GM12864 (cell line): ENCODE measurements at regions not wholly inside any gene's neighbourhood (a gene's known extent, or its start where the extent isn't known, plus 50 kb on each side); places are given as distances from the start of the nearest gene placed in this dataset.

Experiments
- DNase-seq: peaks from one replicate; pipeline ENCODE4 v3.0.0-alpha.2; 2011; ENCODE audit warnings: low read depth
- H3K4me3 ChIP-seq: 2 replicates; pipeline ENCODE4 v1.5.1; 2011; ENCODE audit warnings: mild to moderate bottlenecking, low read depth, low read length, control low read depth
- CTCF ChIP-seq: IDR thresholded peaks from 2 replicates; pipeline ENCODE4 v1.5.1; 2011; ENCODE audit warnings: low read depth, mild to moderate bottlenecking, moderate library complexity, low read length, control low read depth, inconsistent platforms; ENCODE audit errors: missing control alignments

GRCh38 chr14:39812532-39813320 is 380.5 kb upstream of the FBXO33 start:
- no peak overlapping the region for H3K4me3 ChIP-seq
- no peak for DNase-seq
- no peak for TF ChIP-seq CTCF

- no peak for DNase-seq
- no peak overlapping the region for H3K4me3 ChIP-seq
- TF ChIP-seq CTCF: no peak
Measured at GRCh38 chr14:39807271-39807670, 375.0 kb upstream of the FBXO33 start.

- DNase-seq: no peak
- no peak overlapping the region for H3K4me3 ChIP-seq
- no peak for TF ChIP-seq CTCF
Measured at GRCh38 chr14:39784461-39784860, 352.2 kb upstream of the FBXO33 start.

- no peak for DNase-seq
- no peak for TF ChIP-seq CTCF
- H3K4me3 ChIP-seq: no peak overlapping the region
Measured at GRCh38 chr14:39781466-39781865, 349.2 kb upstream of the FBXO33 start.

- H3K4me3 ChIP-seq: no peak overlapping the region
- DNase-seq: no peak
- TF ChIP-seq CTCF: no peak
Measured at GRCh38 chr14:39773387-39774126, 341.3 kb upstream of the FBXO33 start.

GRCh38 chr14:39772627-39773026 is 340.4 kb upstream of the FBXO33 start:
- TF ChIP-seq CTCF: no peak
- no peak overlapping the region for H3K4me3 ChIP-seq
- no peak for DNase-seq
